GM06990 (cell line): ENCODE measurements at regions not wholly inside any gene's neighbourhood (a gene's known extent, or its start where the extent isn't known, plus 50 kb on each side); places are given as distances from the start of the nearest gene placed in this dataset.

ENCODE experiments used
- DNase-seq: peaks from one replicate; pipeline ENCODE4 v3.0.0-alpha.2; 2011; ENCODE audit not compliant: insufficient read length; ENCODE audit errors: extremely low read depth
- H3K27me3 ChIP-seq: replicated peaks from 2 replicates; pipeline ENCODE4 v1.6.0; 2011; ENCODE audit warnings: low read length; ENCODE audit not compliant: control insufficient read depth, insufficient read depth
- H3K36me3 ChIP-seq: 2 replicates; pipeline ENCODE4 v1.5.1; 2011; ENCODE audit warnings: low read length; ENCODE audit not compliant: control insufficient read depth, insufficient read depth
- H3K4me3 ChIP-seq: replicated peaks from 2 replicates; pipeline ENCODE4 v1.5.1; 2011; ENCODE audit warnings: low read depth, mild to moderate bottlenecking, control low read depth, low read length
- CTCF ChIP-seq: IDR thresholded peaks from 2 replicates; pipeline ENCODE4 v1.5.1; 2011; ENCODE audit warnings: low read length, control low read depth, mild to moderate bottlenecking, inconsistent platforms; ENCODE audit not compliant: insufficient read depth, poor library complexity, severe bottlenecking

GRCh38 chr6:90412538-90413369 lies 116.1 kb upstream of the BACH2 start:
- no peak for DNase-seq
- no peak overlapping the region for H3K4me3 ChIP-seq
- no peaks in the 10 kb centered on the region for H3K36me3 ChIP-seq
- no peaks in the 10 kb centered on the region for H3K27me3 ChIP-seq
- TF ChIP-seq CTCF: no peak

- H3K27me3 ChIP-seq: no peaks in the 10 kb centered on the region
- no peaks in the 10 kb centered on the region for H3K36me3 ChIP-seq
- H3K4me3 ChIP-seq: no peak overlapping the region
- DNase-seq: peak; percentile 75
- no peak for TF ChIP-seq CTCF
Measured at GRCh38 chr6:90411292-90411781, 114.7 kb upstream of the BACH2 start.

GRCh38 chr6:90409700-90410099 lies 113.1 kb upstream of the BACH2 start:
- Histone ChIP-seq H3K4me3 (no peak overlapping the region), H3K36me3 (no peaks in the 10 kb centered on the region), H3K27me3 (no peaks in the 10 kb centered on the region)
- TF ChIP-seq CTCF: no peak
- no peak for DNase-seq

- Histone ChIP-seq H3K27me3 (peaks cover 1% of the 10 kb centered on the region; the same call in 1 of the 2 replicates), H3K4me3 (no peak overlapping the region), H3K36me3 (no peaks in the 10 kb centered on the region)
- DNase-seq: no peak
- no peak for TF ChIP-seq CTCF
Measured at GRCh38 chr6:90406957-90407356, 110.3 kb upstream of the BACH2 start.

GRCh38 chr6:90406142-90406794 lies 109.6 kb upstream of the BACH2 start:
- DNase-seq: no peak

More at GRCh38 chr6:90406142-90406794, 109.6 kb upstream of the BACH2 start:
- H3K27me3 ChIP-seq: peaks cover 1% of the 10 kb centered on the region; the same call in 1 of the 2 replicates
- no peak for TF ChIP-seq CTCF
- H3K4me3 ChIP-seq: no peak overlapping the region
- no peaks in the 10 kb centered on the region for H3K36me3 ChIP-seq
